ENCODE measurements at regions not wholly inside any gene's neighbourhood (a gene's known extent, or its start where the extent isn't known, plus 50 kb on each side); places are given as distances from the start of the nearest gene placed in this dataset.

- H3K9ac ChIP-seq (ENCODE audit: low read length), result no peak overlapping the region
- H3K79me2 ChIP-seq (replicated peaks; ENCODE audit: insufficient read depth, low read length), result no peaks in the 10 kb centered on the region
- TF ChIP-seq POLR2AphosphoS5 (IDR thresholded peaks at IDR 0.05), result no peak
- no peak for TF ChIP-seq SMC3 (conservative IDR thresholded peaks at IDR 0.05; ENCODE audit: poor library complexity)
- TF ChIP-seq MXI1 (conservative IDR thresholded peaks at IDR 0.05; ENCODE audit: poor library complexity, severe bottlenecking), result no peak
- TF ChIP-seq RAD21 (conservative IDR thresholded peaks at IDR 0.05), result no peak
- no peak for TF ChIP-seq EP300 (conservative IDR thresholded peaks at IDR 0.05; ENCODE audit: poor library complexity, severe bottlenecking)
- no peak for TF ChIP-seq EZH2 (IDR thresholded peaks at IDR 0.05; ENCODE audit: borderline replicate concordance, insufficient read depth, low read length, poor library complexity, severe bottlenecking)
- TF ChIP-seq TAF1 (IDR thresholded peaks at IDR 0.05; ENCODE audit: low read depth), result no peak
- no peak for TF ChIP-seq CTCF (IDR thresholded peaks at IDR 0.05; ENCODE audit: poor library complexity, severe bottlenecking)
- no peak overlapping the region for H3K27ac ChIP-seq (ENCODE audit: low read length)
- H2AFZ ChIP-seq (ENCODE audit: low read depth, low read length), result no peak overlapping the region
- H3F3A ChIP-seq (ENCODE audit: insufficient read depth, low read length, poor library complexity, severe bottlenecking), result no peaks in the 10 kb centered on the region
- H3K27me3 ChIP-seq (ENCODE audit: insufficient read depth, low read depth, low read length), result no peaks in the 10 kb centered on the region
- no peaks in the 10 kb centered on the region for H3K36me3 ChIP-seq (ENCODE audit: insufficient read depth, low read length)
- no peak overlapping the region for H3K4me2 ChIP-seq (ENCODE audit: low read length)
- H3K9me2 ChIP-seq (ENCODE audit: insufficient read depth, low read length), result no peaks in the 10 kb centered on the region
- H3K4me3 ChIP-seq (ENCODE audit: low read length), result no peak overlapping the region
- H4K20me1 ChIP-seq (ENCODE audit: insufficient read depth), result no peaks in the 10 kb centered on the region
- no peaks in the 10 kb centered on the region for H3K9me3 ChIP-seq (ENCODE audit: low read length)
Observed at GRCh38 chr6:18640754-18641153, 253.6 kb downstream of the RNF144B start.

GRCh38 chr6:18654821-18655220 lies 267.7 kb downstream of the RNF144B start:
- Histone ChIP-seq H3F3A (ENCODE audit: insufficient read depth, low read length, poor library complexity, severe bottlenecking) (no peaks in the 10 kb centered on the region), H3K9ac (ENCODE audit: low read length) (no peak overlapping the region), H3K27me3 (ENCODE audit: insufficient read depth, low read depth, low read length) (no peaks in the 10 kb centered on the region), H3K4me3 (ENCODE audit: low read length) (no peak overlapping the region), H3K4me2 (ENCODE audit: low read length) (no peak overlapping the region), H3K9me3 (ENCODE audit: low read length) (no peaks in the 10 kb centered on the region), H3K9me2 (ENCODE audit: insufficient read depth, low read length) (no peaks in the 10 kb centered on the region), H3K27ac (ENCODE audit: low read length) (no peak overlapping the region), H3K36me3 (ENCODE audit: insufficient read depth, low read length) (no peaks in the 10 kb centered on the region), H2AFZ (ENCODE audit: low read depth, low read length) (no peak overlapping the region), H3K79me2 (replicated peaks; ENCODE audit: insufficient read depth, low read length) (no peaks in the 10 kb centered on the region), H4K20me1 (ENCODE audit: insufficient read depth) (no peaks in the 10 kb centered on the region)
- TF ChIP-seq RAD21 (conservative IDR thresholded peaks at IDR 0.05) (no peak), EZH2 (IDR thresholded peaks at IDR 0.05; ENCODE audit: borderline replicate concordance, insufficient read depth, low read length, poor library complexity, severe bottlenecking) (no peak), EP300 (conservative IDR thresholded peaks at IDR 0.05; ENCODE audit: poor library complexity, severe bottlenecking) (no peak), POLR2AphosphoS5 (IDR thresholded peaks at IDR 0.05) (no peak), MXI1 (conservative IDR thresholded peaks at IDR 0.05; ENCODE audit: poor library complexity, severe bottlenecking) (no peak), REST (IDR thresholded peaks at IDR 0.05; ENCODE audit: borderline replicate concordance) (no peak), SMC3 (conservative IDR thresholded peaks at IDR 0.05; ENCODE audit: poor library complexity) (no peak), CTCF (IDR thresholded peaks at IDR 0.05; ENCODE audit: poor library complexity, severe bottlenecking) (no peak)
